ENCODE measurements at regions not wholly inside any gene's neighbourhood (a gene's known extent, or its start where the extent isn't known, plus 50 kb on each side); places are given as distances from the start of the nearest gene placed in this dataset.

DNA sequence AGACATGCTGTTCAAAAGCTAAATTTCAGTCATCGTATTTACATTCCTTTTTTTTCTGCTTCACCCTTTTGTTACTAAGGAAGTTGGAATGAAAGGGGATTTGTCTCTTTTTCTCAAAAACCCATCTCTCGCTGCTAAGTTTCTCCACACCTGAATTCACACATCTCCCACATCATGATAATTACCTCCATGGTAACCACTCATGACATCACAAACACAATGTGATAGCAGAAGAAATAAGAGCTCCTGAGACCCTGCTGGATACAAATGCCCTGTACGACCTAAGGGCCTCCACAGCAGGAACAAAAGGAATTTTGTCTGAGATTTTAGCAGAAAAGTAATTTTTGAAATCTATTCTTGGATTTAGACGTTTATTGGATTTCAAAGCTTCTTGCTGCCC lies 82.6 kb upstream of the GNAO1 start:
- Histone ChIP-seq H3K27me3 (ENCODE audit: insufficient read depth, low read depth, low read length) (no peaks in the 10 kb centered on the region), H3K79me2 (replicated peaks; ENCODE audit: insufficient read depth, low read length) (no peaks in the 10 kb centered on the region), H4K20me1 (ENCODE audit: insufficient read depth) (no peaks in the 10 kb centered on the region), H3F3A (ENCODE audit: insufficient read depth, low read length, poor library complexity, severe bottlenecking) (no peaks in the 10 kb centered on the region), H3K27ac (ENCODE audit: low read length) (peak overlapping the region; percentile 98), H3K9ac (ENCODE audit: low read length) (peak overlapping the region; percentile 71), H3K9me3 (ENCODE audit: low read length) (no peaks in the 10 kb centered on the region), H3K4me2 (ENCODE audit: low read length) (peak overlapping the region; percentile 60), H3K4me3 (ENCODE audit: low read length) (peak overlapping the region; percentile 45), H3K36me3 (ENCODE audit: insufficient read depth, low read length) (no peaks in the 10 kb centered on the region), H2AFZ (ENCODE audit: low read depth, low read length) (no peak overlapping the region), H3K9me2 (ENCODE audit: insufficient read depth, low read length) (no peaks in the 10 kb centered on the region)
- TF ChIP-seq EP300 (conservative IDR thresholded peaks at IDR 0.05; ENCODE audit: poor library complexity, severe bottlenecking) (peak; percentile 61), SMC3 (conservative IDR thresholded peaks at IDR 0.05; ENCODE audit: poor library complexity) (no peak), POLR2AphosphoS5 (IDR thresholded peaks at IDR 0.05) (peak; percentile 65), MXI1 (conservative IDR thresholded peaks at IDR 0.05; ENCODE audit: poor library complexity, severe bottlenecking) (no peak), TAF1 (IDR thresholded peaks at IDR 0.05; ENCODE audit: low read depth) (no peak), EZH2 (IDR thresholded peaks at IDR 0.05; ENCODE audit: borderline replicate concordance, insufficient read depth, low read length, poor library complexity, severe bottlenecking) (no peak), RAD21 (conservative IDR thresholded peaks at IDR 0.05) (peak; percentile 44)
- TF ChIP-seq, protein P1, sequence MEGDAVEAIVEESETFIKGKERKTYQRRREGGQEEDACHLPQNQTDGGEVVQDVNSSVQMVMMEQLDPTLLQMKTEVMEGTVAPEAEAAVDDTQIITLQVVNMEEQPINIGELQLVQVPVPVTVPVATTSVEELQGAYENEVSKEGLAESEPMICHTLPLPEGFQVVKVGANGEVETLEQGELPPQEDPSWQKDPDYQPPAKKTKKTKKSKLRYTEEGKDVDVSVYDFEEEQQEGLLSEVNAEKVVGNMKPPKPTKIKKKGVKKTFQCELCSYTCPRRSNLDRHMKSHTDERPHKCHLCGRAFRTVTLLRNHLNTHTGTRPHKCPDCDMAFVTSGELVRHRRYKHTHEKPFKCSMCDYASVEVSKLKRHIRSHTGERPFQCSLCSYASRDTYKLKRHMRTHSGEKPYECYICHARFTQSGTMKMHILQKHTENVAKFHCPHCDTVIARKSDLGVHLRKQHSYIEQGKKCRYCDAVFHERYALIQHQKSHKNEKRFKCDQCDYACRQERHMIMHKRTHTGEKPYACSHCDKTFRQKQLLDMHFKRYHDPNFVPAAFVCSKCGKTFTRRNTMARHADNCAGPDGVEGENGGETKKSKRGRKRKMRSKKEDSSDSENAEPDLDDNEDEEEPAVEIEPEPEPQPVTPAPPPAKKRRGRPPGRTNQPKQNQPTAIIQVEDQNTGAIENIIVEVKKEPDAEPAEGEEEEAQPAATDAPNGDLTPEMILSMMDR (IDR thresholded peaks at IDR 0.05; ENCODE audit: poor library complexity, severe bottlenecking): no peak
- TF ChIP-seq, protein P2, sequence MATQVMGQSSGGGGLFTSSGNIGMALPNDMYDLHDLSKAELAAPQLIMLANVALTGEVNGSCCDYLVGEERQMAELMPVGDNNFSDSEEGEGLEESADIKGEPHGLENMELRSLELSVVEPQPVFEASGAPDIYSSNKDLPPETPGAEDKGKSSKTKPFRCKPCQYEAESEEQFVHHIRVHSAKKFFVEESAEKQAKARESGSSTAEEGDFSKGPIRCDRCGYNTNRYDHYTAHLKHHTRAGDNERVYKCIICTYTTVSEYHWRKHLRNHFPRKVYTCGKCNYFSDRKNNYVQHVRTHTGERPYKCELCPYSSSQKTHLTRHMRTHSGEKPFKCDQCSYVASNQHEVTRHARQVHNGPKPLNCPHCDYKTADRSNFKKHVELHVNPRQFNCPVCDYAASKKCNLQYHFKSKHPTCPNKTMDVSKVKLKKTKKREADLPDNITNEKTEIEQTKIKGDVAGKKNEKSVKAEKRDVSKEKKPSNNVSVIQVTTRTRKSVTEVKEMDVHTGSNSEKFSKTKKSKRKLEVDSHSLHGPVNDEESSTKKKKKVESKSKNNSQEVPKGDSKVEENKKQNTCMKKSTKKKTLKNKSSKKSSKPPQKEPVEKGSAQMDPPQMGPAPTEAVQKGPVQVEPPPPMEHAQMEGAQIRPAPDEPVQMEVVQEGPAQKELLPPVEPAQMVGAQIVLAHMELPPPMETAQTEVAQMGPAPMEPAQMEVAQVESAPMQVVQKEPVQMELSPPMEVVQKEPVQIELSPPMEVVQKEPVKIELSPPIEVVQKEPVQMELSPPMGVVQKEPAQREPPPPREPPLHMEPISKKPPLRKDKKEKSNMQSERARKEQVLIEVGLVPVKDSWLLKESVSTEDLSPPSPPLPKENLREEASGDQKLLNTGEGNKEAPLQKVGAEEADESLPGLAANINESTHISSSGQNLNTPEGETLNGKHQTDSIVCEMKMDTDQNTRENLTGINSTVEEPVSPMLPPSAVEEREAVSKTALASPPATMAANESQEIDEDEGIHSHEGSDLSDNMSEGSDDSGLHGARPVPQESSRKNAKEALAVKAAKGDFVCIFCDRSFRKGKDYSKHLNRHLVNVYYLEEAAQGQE (IDR thresholded peaks at IDR 0.05; ENCODE audit: borderline replicate concordance): peak; percentile 50

DNA sequence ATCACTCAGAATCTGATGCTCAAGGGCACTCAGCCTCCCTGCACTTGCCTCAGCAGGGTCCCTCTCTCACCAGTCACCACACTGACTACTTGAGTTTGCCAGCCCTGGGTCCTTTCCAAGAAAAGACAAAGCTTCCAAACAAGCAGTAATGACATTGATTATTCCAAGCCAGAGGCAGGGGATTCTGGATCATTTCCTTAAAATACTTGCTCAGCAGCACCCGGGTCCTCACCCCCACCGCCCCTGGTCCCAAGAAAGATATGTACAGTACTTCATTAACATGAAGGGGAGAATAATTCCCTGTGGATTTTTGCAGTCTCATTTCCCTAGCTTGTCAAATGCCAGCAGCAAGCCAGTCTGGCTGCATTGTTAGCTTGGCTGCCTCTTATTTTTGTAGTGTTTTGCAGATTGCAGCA lies 83.2 kb upstream of the GNAO1 start:
- Histone ChIP-seq H3K9me2 (ENCODE audit: insufficient read depth, low read length) (no peaks in the 10 kb centered on the region), H3K4me2 (ENCODE audit: low read length) (peak overlapping the region; percentile 60), H3K9ac (ENCODE audit: low read length) (peak overlapping the region; percentile 71), H3K9me3 (ENCODE audit: low read length) (no peaks in the 10 kb centered on the region), H3K27ac (ENCODE audit: low read length) (peak overlapping the region; percentile 98), H3K36me3 (ENCODE audit: insufficient read depth, low read length) (no peaks in the 10 kb centered on the region), H3K27me3 (ENCODE audit: insufficient read depth, low read depth, low read length) (no peaks in the 10 kb centered on the region), H3F3A (ENCODE audit: insufficient read depth, low read length, poor library complexity, severe bottlenecking) (no peaks in the 10 kb centered on the region), H3K79me2 (replicated peaks; ENCODE audit: insufficient read depth, low read length) (no peaks in the 10 kb centered on the region), H3K4me3 (ENCODE audit: low read length) (peak overlapping the region; percentile 45), H4K20me1 (ENCODE audit: insufficient read depth) (no peaks in the 10 kb centered on the region), H2AFZ (ENCODE audit: low read depth, low read length) (peak overlapping the region; percentile 21)
- TF ChIP-seq EP300 (conservative IDR thresholded peaks at IDR 0.05; ENCODE audit: poor library complexity, severe bottlenecking): no peak
- TF ChIP-seq SMC3 (conservative IDR thresholded peaks at IDR 0.05; ENCODE audit: poor library complexity): peak; percentile 33
- peak; percentile 44 for TF ChIP-seq POLR2AphosphoS5 (IDR thresholded peaks at IDR 0.05)
- TF ChIP-seq, protein P2 (IDR thresholded peaks at IDR 0.05; ENCODE audit: borderline replicate concordance): peak; percentile 13
- TF ChIP-seq TAF1 (IDR thresholded peaks at IDR 0.05; ENCODE audit: low read depth): peak; percentile 39
- TF ChIP-seq EZH2 (IDR thresholded peaks at IDR 0.05; ENCODE audit: borderline replicate concordance, insufficient read depth, low read length, poor library complexity, severe bottlenecking): no peak
- TF ChIP-seq RAD21 (conservative IDR thresholded peaks at IDR 0.05): peak; percentile 22

Measured in neural cell (in vitro differentiated cells).